H9 (cell line): ENCODE measurements at regions not wholly inside any gene's neighbourhood (a gene's known extent, or its start where the extent isn't known, plus 50 kb on each side); places are given as distances from the start of the nearest gene placed in this dataset.

ENCODE experiments used
- DNase-seq: peaks from one replicate; pipeline ENCODE4 v3.0.0-alpha.2; 2017
- H2AFZ ChIP-seq: one replicate; pipeline ENCODE4 v1.6.1; 2013; ENCODE audit warnings: mild to moderate bottlenecking, low read length, control low read depth, moderate library complexity
- H2AK5ac ChIP-seq: 2 replicates; pipeline ENCODE4 v1.6.1; 2013; ENCODE audit warnings: low read length, control low read depth, mixed read lengths; ENCODE audit not compliant: insufficient read length
- H2BK120ac ChIP-seq: one replicate; pipeline ENCODE4 v1.6.1; 2013; ENCODE audit warnings: low read depth, mild to moderate bottlenecking, low read length, control low read depth, inconsistent platforms; ENCODE audit not compliant: poor library complexity, severe bottlenecking
- H2BK12ac ChIP-seq: 2 replicates; pipeline ENCODE4 v1.6.1; 2013; ENCODE audit warnings: low read length, control low read depth, mixed read lengths, low read depth; ENCODE audit not compliant: insufficient read length
- H2BK15ac ChIP-seq: 2 replicates; pipeline ENCODE4 v1.6.1; 2013; ENCODE audit warnings: low read depth, low read length, control low read depth
- H2BK20ac ChIP-seq: one replicate; pipeline ENCODE4 v1.6.1; 2013; ENCODE audit warnings: low read depth, mild to moderate bottlenecking, low read length, control low read depth, inconsistent platforms; ENCODE audit not compliant: poor library complexity, severe bottlenecking
- H2BK5ac ChIP-seq: 2 replicates; pipeline ENCODE4 v1.6.1; 2013; ENCODE audit warnings: low read length, control low read depth, mixed read lengths; ENCODE audit not compliant: insufficient read length
- H3K14ac ChIP-seq: 2 replicates; pipeline ENCODE4 v1.6.1; 2013; ENCODE audit warnings: low read length, control low read depth; ENCODE audit not compliant: insufficient read depth
- H3K18ac ChIP-seq: 2 replicates; pipeline ENCODE4 v1.6.1; 2013; ENCODE audit warnings: low read depth, mild to moderate bottlenecking, mixed read lengths, low read length, control low read depth; ENCODE audit not compliant: insufficient read length
- H3K23ac ChIP-seq: 2 replicates; pipeline ENCODE4 v1.6.1; 2013; ENCODE audit warnings: low read length, control low read depth, mixed read lengths, low read depth; ENCODE audit not compliant: insufficient read length
- H3K23me2 ChIP-seq: 2 replicates; pipeline ENCODE4 v1.6.1; 2013; ENCODE audit warnings: low read depth, mild to moderate bottlenecking, mixed read lengths, low read length, control low read depth; ENCODE audit not compliant: insufficient read length, poor library complexity, severe bottlenecking
- H3K27ac ChIP-seq: 2 replicates; pipeline ENCODE4 v1.5.1; 2013; ENCODE audit warnings: low read length, control low read depth, mixed read lengths, low read depth; ENCODE audit not compliant: insufficient read length
- H3K27me3 ChIP-seq: 2 replicates; pipeline ENCODE4 v1.6.1; 2013; ENCODE audit warnings: low read length, control low read depth, inconsistent platforms; ENCODE audit not compliant: insufficient read depth
- H3K4ac ChIP-seq: 2 replicates; pipeline ENCODE4 v1.6.1; 2013; ENCODE audit warnings: low read depth, mild to moderate bottlenecking, control low read depth, inconsistent platforms, low read length, moderate library complexity
- H3K4me1 ChIP-seq: 2 replicates; pipeline ENCODE4 v1.6.1; 2013; ENCODE audit warnings: low read length, control low read depth, inconsistent platforms; ENCODE audit not compliant: insufficient read depth
- H3K4me2 ChIP-seq: 2 replicates; pipeline ENCODE4 v1.6.1; 2013; ENCODE audit warnings: low read length, control low read depth, mixed read lengths; ENCODE audit not compliant: insufficient read length, insufficient read depth
- H3K56ac ChIP-seq: 2 replicates; pipeline ENCODE4 v1.6.1; 2013; ENCODE audit warnings: low read depth, mild to moderate bottlenecking, mixed read lengths, low read length, control low read depth; ENCODE audit not compliant: insufficient read length
- H3K79me1 ChIP-seq: 2 replicates; pipeline ENCODE4 v1.6.1; 2013; ENCODE audit warnings: low read depth, mild to moderate bottlenecking, moderate library complexity, low read length, control low read depth, inconsistent platforms; ENCODE audit not compliant: insufficient read depth, poor library complexity, severe bottlenecking
- H3K79me2 ChIP-seq: 2 replicates; pipeline ENCODE4 v1.6.1; 2013; ENCODE audit warnings: low read length, control low read depth, inconsistent platforms; ENCODE audit not compliant: insufficient read depth
- H3K9ac ChIP-seq: 2 replicates; pipeline ENCODE4 v1.6.1; 2013; ENCODE audit warnings: low read length, control low read depth, mixed read lengths; ENCODE audit not compliant: insufficient read length; ENCODE audit errors: extremely low read depth
- H3K9me3 ChIP-seq: one replicate; pipeline ENCODE4 v1.6.1; 2013; ENCODE audit warnings: low read depth, low read length, inconsistent platforms; ENCODE audit not compliant: control insufficient read depth
- H3T11ph ChIP-seq: one replicate; pipeline ENCODE4 v1.6.1; 2013; ENCODE audit warnings: mild to moderate bottlenecking, low read length, control low read depth, inconsistent platforms
- H4K20me1 ChIP-seq: one replicate; pipeline ENCODE4 v1.6.1; 2013; ENCODE audit not compliant: control insufficient read depth, insufficient read length, insufficient read depth
- H4K5ac ChIP-seq: 2 replicates; pipeline ENCODE4 v1.6.1; 2013; ENCODE audit warnings: low read depth, mild to moderate bottlenecking, mixed read lengths, low read length, control low read depth; ENCODE audit not compliant: insufficient read length
- H4K8ac ChIP-seq: replicated peaks from 2 replicates; pipeline ENCODE4 v1.6.1; 2013; ENCODE audit warnings: low read length, control low read depth, mixed read lengths, low read depth; ENCODE audit not compliant: insufficient read length
- H4K91ac ChIP-seq: 2 replicates; pipeline ENCODE4 v1.6.1; 2013; ENCODE audit warnings: low read depth, mild to moderate bottlenecking, moderate library complexity, mixed read lengths, low read length, control low read depth; ENCODE audit not compliant: insufficient read length
- H3K27ac Mint-ChIP-seq, 3 experiments: 2 replicates in 2 of 3; 3 replicates in 1 of 3; pipeline ENCODE4 v1.8.0; 2020 to 2021; ENCODE audit warnings: mixed read lengths in 3 of 3, mild to moderate bottlenecking in 1 of 3, moderate library complexity in 1 of 3
- H3K27me3 Mint-ChIP-seq: 2 replicates; pipeline ENCODE4 v1.8.0; 2021; ENCODE audit warnings: low read depth, mild to moderate bottlenecking, moderate library complexity, mixed read lengths
- H3K36me3 Mint-ChIP-seq, 3 experiments: 2 replicates in 2 of 3; 3 replicates in 1 of 3; pipeline ENCODE4 v1.8.0; 2020 to 2021; ENCODE audit warnings: low read depth in 3 of 3, mixed read lengths in 3 of 3; ENCODE audit not compliant: insufficient read depth in 1 of 3
- H3K4me1 Mint-ChIP-seq, 2 experiments: 2 replicates each; pipeline ENCODE4 v1.8.0; 2020; ENCODE audit warnings: mixed read lengths in 2 of 2
- H3K4me3 Mint-ChIP-seq, 2 experiments: 2 replicates in 1 of 2; 3 replicates in 1 of 2; pipeline ENCODE4 v1.8.0; 2020 to 2021; ENCODE audit warnings: mild to moderate bottlenecking in 2 of 2, mixed read lengths in 2 of 2, moderate library complexity in 1 of 2
- H3K9me3 Mint-ChIP-seq, 2 experiments: 2 replicates in 1 of 2; 3 replicates in 1 of 2; pipeline ENCODE4 v1.8.0; 2020; ENCODE audit warnings: mild to moderate bottlenecking in 2 of 2, mixed read lengths in 2 of 2, moderate library complexity in 1 of 2
- CTCF ChIP-seq: fragments of 200-600 bp; sonication (generic); conservative IDR thresholded peaks from 3 replicates; pipeline ENCODE4 v1.8.0; 2021; ENCODE audit warnings: antibody characterized with exemption, mild to moderate bottlenecking
- WGBS: extraction: QIAGEN DNeasy Blood & Tissue Kit; methylation state at CpG from one replicate; pipeline ENCODE4 v1.1.7; 2013; ENCODE audit warnings: missing lambda C conversion rate, low lambda C conversion rate, mixed read lengths; ENCODE audit not compliant: insufficient read length; ENCODE audit errors: extremely low coverage; 5-methylcytosine and 5-hydroxymethylcytosine counted together

- Histone ChIP-seq H2BK15ac (no peak overlapping the region), H3K4me1 (no peaks in the 10 kb centered on the region), H3K23ac (no peak overlapping the region), H2BK12ac (no peak overlapping the region), H3K9ac (no peak overlapping the region), H3K23me2 (no peaks in the 10 kb centered on the region), H3T11ph (no peak overlapping the region), H4K20me1 (no peaks in the 10 kb centered on the region), H3K18ac (no peak overlapping the region), H3K27me3 (no peaks in the 10 kb centered on the region), H2AFZ (no peak overlapping the region), H2BK20ac (no peak overlapping the region), H3K56ac (no peak overlapping the region), H4K91ac (no peak overlapping the region), H4K5ac (no peak overlapping the region), H3K9me3 (no peaks in the 10 kb centered on the region), H2AK5ac (no peak overlapping the region), H3K4ac (no peak overlapping the region), H3K27ac (no peak overlapping the region), H2BK120ac (no peak overlapping the region), H3K4me2 (no peak overlapping the region), H2BK5ac (no peak overlapping the region), H3K14ac (no peak overlapping the region), H3K79me1 (no peaks in the 10 kb centered on the region), H4K8ac (no peak overlapping the region), H3K79me2 (no peaks in the 10 kb centered on the region)
- no peaks in the 10 kb centered on the region for H3K27me3 Mint-ChIP-seq
- DNase-seq = no peak
- H3K36me3 Mint-ChIP-seq = peaks cover 0 to 10% (median 1%) of the 10 kb centered on the region in 3 experiments; a peak in 1 of 7 replicates
- TF ChIP-seq CTCF = no peak
- no peak overlapping the region for H3K4me3 Mint-ChIP-seq
- H3K27ac Mint-ChIP-seq = no peak overlapping the region
- H3K4me1 Mint-ChIP-seq = peaks cover 11% of the 10 kb centered on the region in 2 experiments
- WGBS = no CpG with 5 or more reads among the region's 2 CpGs
- peaks cover 0 to 6% of the 10 kb centered on the region in 2 experiments; a peak in 3 of 5 replicates for H3K9me3 Mint-ChIP-seq
Observed at GRCh38 chr12:92583910-92584309, 118.9 kb upstream of the PLEKHG7 start.
